Kasumi-1 (cell line): ENCODE measurements at regions not wholly inside any gene's neighbourhood (a gene's known extent, or its start where the extent isn't known, plus 50 kb on each side); places are given as distances from the start of the nearest gene placed in this dataset.

Experiments
- DNase-seq, 2 experiments: peaks; one replicate each; lab custom pipeline; 2025; lab: John Stamatoyannopoulos, UW

DNA sequence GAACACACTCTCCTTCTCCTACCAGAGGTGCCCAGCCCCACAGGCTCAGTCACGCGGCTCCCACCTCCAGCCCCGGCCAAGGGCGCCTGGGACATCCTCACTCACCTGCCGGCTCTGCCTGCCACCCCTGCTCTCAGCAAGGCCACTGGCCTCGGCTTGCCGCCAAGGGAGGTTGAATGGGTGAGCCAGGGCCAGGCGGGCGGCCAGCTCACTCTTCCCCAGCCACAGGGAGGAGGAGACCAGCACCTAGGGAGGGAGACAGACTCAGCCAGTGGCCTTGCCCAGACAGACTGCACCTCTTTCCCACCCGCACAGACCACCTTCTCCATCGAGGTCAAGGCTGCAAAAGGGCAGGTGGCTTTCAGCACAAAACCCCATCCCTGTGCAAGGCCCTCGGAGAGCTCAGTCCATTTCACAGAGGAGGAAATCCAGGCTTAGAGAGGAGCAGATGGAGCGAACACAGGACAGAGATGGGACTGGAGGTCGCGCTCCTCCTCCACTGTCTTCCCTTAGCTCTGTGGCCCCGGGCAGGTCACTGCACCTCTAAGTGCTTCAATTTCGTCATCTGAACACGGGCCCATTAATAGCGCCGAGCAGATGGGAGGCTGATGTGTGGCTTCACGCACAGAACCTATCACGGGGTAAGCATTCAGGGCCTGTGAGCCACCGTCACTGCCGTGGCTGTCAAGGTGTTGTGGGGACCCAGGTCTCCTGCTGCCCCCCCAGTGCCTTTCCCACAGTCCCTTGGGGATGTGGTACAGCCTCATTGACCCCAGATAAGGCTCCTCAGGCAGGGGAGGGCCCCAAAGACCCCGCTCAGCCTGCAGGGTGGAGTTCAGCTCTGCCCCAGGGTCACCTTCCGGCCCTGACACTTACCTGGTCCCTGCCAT, 56.1 kb downstream of the RMI2 start:
- no peak for DNase-seq

- DNase-seq: no peak
These were observed 56.9 kb downstream of the RMI2 start for GRCh38 chr16:11402051-11402744.

GRCh38 chr16:11402745-11403533, 57.7 kb downstream of the RMI2 start:
- no peak for DNase-seq

GRCh38 chr16:11403534-11403795, 58.2 kb downstream of the RMI2 start:
- no peak for DNase-seq

- DNase-seq: no peak
These were observed 58.7 kb downstream of the RMI2 start for GRCh38 chr16:11403920-11404319.

- DNase-seq: no peak
These were observed 59.3 kb downstream of the RMI2 start for GRCh38 chr16:11404603-11405002.

- DNase-seq: peak in 1 of 2 experiments; percentile 4
These were observed 60.3 kb downstream of the RMI2 start for GRCh38 chr16:11405331-11406176.

DNA sequence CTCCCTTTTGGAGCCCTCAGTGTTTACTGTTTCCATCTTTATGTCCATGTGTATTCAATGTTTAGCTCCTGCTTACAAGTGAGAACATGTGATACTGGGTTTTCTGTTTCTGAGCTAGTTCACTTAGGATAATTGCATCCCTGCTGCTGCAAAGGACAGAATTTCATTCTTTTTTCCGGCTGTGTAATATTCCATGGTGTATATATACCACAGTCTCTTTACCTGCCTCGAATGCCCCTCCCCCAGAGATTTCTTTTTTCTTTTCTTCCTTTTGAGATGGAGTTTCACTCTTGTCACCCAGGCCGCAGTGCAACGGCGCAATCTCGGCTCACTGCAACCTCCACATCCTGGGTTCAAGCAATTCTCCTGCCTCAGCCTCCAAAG, 60.9 kb downstream of the RMI2 start:
- DNase-seq: no peak

DNA sequence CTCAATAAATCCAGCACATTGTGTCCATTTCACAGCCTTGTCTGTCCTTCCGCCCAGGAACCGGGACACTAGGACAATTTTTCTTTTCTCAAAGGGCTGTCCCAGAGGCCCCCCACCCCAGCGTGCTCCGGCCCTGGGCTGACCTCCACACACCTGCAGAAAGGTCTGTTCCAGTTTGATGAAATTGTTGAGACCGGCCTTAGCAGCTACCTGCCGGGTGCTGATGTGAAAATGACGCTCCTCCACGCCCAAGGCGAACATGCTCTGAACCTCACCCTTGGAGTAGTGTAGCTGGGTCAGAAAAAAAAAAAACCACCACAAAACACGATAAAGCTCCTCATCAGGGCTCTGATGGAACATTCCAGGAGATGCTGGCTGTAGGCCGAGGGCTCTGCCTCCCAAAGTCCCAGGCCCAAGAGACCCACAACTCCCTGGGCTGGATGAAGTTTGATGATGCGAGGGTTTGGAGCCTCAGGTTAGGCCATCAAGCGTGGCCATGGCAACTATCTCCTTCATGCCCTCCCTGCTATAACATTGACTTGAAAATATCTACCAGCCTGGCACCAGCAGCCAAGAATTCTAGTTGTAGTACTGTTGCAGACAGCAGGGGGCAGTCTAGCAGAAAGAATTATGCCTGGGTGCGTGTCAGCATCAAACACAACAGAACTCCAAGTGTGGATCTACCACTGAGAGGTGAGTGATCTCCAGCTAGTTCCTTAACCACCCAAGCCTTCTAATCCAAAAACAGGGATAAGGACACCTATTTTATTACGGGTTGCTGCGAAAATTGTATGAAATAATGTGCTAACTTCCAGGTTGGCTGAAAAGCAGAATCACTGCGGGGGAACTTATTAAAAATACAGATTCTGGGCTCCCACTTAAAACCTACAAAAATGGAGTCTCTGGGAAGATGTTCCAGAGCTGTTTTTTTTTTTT, 62.1 kb downstream of the RMI2 start:
- peak; percentile 16 to 54 for DNase-seq

GRCh38 chr16:11408216-11408615, 63.0 kb downstream of the RMI2 start:
- DNase-seq: no peak

DNA sequence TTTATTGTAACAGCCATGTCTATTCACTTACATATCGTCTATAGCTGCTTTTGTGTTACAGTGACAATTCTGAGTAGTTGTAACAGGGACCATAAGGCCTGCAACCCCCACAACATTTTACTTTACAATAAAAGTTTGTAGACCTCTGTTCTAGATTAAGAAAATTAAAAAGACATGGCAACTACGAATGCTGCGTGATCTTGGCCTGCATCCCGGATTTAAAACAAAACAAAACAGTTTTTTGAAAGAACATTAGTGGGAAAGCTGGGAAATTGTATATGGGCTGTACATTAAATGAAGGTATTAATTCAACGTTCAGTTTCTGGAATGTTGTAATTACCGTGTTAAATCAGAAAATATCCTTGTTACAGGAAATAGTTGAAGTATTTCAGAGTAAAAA, 64.1 kb downstream of the RMI2 start:
- DNase-seq: no peak

DNA sequence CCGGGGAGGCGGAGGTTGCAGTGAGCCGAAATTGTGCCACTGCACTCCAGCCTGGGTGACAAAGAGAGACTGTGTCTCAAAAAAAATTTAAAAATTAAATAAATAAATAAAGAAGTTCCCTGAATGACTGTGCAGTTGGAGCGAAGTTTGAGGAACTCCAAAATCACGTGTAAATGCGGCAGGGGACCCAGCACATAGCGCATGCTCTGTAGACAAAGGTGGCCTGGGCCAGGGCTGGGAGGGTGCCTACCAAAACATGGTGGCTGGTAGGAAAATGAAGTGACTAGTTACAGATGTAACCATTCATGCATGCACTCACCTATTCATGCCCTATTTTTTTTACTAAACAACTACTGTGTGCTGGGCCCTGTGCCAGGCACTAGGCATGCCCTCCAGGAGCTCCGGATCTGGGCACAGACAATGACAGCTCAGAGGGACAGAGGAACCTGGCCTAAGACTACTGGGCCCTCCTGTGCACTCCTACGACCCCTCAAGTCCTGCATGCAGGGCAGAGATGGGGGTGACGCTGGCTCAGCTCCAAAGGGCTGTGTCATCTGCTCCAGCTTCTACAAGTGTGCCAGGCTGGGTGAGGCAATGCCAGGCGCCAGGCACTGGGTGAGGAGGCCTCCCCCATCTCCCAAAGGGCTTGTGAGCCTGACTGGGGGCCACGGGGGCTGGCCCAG, 65.3 kb downstream of the RMI2 start:
- no peak for DNase-seq

- no peak for DNase-seq
These were observed 65.8 kb downstream of the RMI2 start for GRCh38 chr16:11411059-11411550.

DNA sequence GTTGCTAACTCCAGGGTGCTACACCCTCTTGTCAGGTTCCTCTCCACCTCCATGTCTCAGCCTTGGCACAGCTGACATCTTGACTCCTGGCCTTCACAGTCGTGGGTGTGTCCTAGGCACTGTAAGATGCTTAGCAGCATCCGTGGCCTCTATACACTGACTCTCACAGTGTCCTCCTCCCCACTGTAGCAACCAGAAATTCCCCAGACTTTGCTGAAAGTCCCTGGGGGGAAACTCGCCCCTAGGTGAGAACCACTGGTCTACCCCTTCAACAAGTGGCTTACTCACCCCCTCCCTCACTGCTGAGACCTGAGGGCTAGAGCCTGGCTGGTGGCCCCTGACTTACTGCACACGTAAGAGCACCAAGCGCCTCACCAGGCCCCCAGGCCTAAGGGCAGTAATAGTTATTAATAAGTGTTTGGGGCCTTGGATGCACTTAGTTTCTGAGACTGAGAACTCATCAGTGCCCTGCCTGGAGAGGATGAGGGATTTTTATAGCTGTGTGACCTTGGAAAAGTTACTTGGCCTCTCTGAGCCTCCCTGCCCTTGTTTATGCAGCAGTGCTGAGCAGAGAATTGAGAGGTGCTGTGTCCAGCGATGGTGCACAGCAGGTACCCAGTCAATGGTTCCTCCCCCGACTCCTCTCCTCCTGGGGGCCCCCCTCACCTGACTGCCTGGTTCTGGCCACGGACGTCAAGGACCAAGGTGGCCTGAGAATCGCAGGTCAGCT, 67.1 kb downstream of the RMI2 start:
- no peak for DNase-seq

DNA sequence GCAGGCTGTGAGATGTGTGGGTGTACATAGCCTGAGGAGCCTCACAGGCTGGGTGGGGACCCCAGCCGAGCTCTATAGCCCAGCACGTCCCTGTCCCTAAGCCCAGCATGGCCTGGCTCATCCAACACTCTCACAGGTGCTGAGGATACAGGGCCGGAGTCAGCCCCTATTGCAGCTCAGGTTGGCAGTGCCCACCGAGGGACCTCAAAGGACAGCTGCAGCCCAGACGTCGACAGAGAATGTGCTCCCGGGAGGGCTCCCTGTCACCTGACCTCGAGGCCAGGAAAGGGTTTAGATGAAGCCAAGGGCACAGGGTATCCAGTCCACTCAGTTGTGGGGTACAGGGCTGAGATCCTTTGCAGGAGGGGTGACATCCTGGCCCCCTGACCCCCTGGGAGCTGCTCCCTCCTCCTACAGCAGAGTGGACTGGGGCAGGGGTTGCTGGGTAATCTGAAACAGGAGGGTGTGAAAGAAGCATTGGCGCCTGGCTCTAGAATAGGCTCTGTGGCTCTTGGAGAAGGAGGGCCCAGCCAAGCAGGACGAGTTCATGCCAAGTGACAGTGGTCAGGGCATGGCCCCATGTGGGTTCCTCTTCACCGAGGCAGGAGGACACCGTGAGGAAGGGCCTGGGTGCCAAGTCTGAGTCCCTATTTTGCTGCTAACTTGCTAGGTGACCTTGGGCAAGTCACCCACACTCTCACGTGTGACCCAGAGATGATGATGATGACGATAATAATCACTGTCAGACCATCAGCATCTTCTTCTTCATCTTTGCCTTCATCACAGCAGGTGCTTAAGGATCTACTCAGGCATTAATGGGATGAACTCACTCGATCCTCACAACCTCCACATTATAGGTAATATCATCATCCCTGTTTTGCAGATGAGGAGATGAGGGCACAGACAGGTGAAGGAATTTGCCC, 68.0 kb downstream of the RMI2 start:
- no peak for DNase-seq

- DNase-seq: no peak
These were observed 68.8 kb downstream of the RMI2 start for GRCh38 chr16:11413907-11414595.
